ENCODE measurements at regions not wholly inside any gene's neighbourhood (a gene's known extent, or its start where the extent isn't known, plus 50 kb on each side); places are given as distances from the start of the nearest gene placed in this dataset.

GRCh38 chr22:34800260-34800980 lies 265.5 kb upstream of the ISX start (continued):
- TF ChIP-seq, protein P1, sequence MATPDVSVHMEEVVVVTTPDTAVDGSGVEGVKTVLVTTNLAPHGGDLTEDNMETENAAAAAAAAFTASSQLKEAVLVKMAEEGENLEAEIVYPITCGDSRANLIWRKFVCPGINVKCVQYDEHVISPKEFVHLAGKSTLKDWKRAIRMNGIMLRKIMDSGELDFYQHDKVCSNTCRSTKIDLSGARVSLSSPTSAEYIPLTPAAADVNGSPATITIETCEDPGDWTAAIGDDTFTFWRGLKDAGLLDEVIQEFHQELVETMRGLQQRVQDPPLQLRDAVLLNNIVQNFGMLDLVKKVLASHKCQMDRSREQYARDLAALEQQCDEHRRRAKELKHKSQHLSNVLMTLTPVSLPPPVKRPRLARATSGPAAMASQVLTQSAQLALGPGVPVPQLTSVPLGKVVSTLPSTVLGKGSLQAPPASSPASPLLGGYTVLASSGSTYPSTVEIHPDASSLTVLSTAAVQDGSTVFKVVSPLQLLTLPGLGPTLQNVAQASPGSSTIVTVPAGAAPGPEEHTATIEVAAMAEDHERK (CRISPR knock-in tag; IDR thresholded peaks at IDR 0.05; ENCODE audit: low read depth), result no peak

- no peak for ATAC-seq
- POLR2A ChIA-PET, result no interaction called here
- Histone ChIP-seq H3K4me2 (ENCODE audit: low read depth, low read length) (no peak overlapping the region), H3K9ac (ENCODE audit: insufficient read depth, low read depth, low read length) (no peak overlapping the region), H3K27ac (ENCODE audit: extremely low read length, insufficient read depth, low read length) (no peak overlapping the region), H3K4me3 (replicated peaks in 1 of 3; ENCODE audit: insufficient read depth in 1 of 3, low read depth in 2 of 3, low read length in 3 of 3) (no peak overlapping the region), H4K20me1 (ENCODE audit: insufficient read depth, low read length) (no peaks in the 10 kb centered on the region), H3K79me2 (ENCODE audit: insufficient read depth, low read length) (no peaks in the 10 kb centered on the region), H3K4me1 (ENCODE audit: insufficient read depth, low read length) (no peaks in the 10 kb centered on the region), H3K36me3 (replicated peaks in 1 of 2; ENCODE audit: control insufficient read depth in 1 of 2, insufficient read depth in 2 of 2, low read length in 2 of 2) (no peaks in the 10 kb centered on the region), H3K9me3 (ENCODE audit: low read length) (no peaks in the 10 kb centered on the region), H2AFZ (ENCODE audit: low read length) (no peak overlapping the region), H3K27me3 (ENCODE audit: control insufficient read depth in 1 of 2, insufficient read depth in 2 of 2, low read length in 2 of 2) (peaks cover 1 to 20% of the 10 kb centered on the region in 2 experiments; a peak in 2 of 5 replicates)
- CTCF ChIA-PET (ENCODE audit: low intra/inter-chr PET ratio, low total read pairs), result no interaction called here
- no peak for FAIRE-seq
- in situ Hi-C loops (cut with HindIII; ENCODE audit: extremely low pct_ligation_motif_present, low pct_unique_long_range_greater_than_20kb) (loop anchor here (10.0 to 25.0 kb wide), 2 partner anchors 64 to 89 kb away; no protein-coding TSS in a partner anchor), intact Hi-C loops (cut with micrococcal nuclease; ENCODE audit: unreplicated experiment) (no loop called here)
- no TSS peak for BruUV-seq (replicated peaks)
- WGBS (ENCODE audit: low lambda C conversion rate), result 10% methylated on average over 10 of the region's 11 CpGs
- DNase-seq (ENCODE audit: low spot score), result no peak
- TF ChIP-seq CREB3 (CRISPR knock-in tag; IDR thresholded peaks at IDR 0.05) (no peak), SUZ12 (IDR thresholded peaks at IDR 0.05; ENCODE audit: low read depth, low read length) (no peak), KLF15 (CRISPR knock-in tag; IDR thresholded peaks at IDR 0.05; ENCODE audit: borderline replicate concordance) (no peak), ZNF615 (CRISPR knock-in tag; IDR thresholded peaks at IDR 0.05; ENCODE audit: borderline replicate concordance) (no peak), NFATC3 (CRISPR knock-in tag; IDR thresholded peaks at IDR 0.05) (no peak)
- TF ChIP-seq, protein P2, sequence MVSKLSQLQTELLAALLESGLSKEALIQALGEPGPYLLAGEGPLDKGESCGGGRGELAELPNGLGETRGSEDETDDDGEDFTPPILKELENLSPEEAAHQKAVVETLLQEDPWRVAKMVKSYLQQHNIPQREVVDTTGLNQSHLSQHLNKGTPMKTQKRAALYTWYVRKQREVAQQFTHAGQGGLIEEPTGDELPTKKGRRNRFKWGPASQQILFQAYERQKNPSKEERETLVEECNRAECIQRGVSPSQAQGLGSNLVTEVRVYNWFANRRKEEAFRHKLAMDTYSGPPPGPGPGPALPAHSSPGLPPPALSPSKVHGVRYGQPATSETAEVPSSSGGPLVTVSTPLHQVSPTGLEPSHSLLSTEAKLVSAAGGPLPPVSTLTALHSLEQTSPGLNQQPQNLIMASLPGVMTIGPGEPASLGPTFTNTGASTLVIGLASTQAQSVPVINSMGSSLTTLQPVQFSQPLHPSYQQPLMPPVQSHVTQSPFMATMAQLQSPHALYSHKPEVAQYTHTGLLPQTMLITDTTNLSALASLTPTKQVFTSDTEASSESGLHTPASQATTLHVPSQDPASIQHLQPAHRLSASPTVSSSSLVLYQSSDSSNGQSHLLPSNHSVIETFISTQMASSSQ (IDR thresholded peaks at IDR 0.05; ENCODE audit: low read depth), result no peak
- TF ChIP-seq, protein P2 (CRISPR knock-in tag; IDR thresholded peaks at IDR 0.05; ENCODE audit: borderline replicate concordance), result no peak
- TF ChIP-seq, protein P3, sequence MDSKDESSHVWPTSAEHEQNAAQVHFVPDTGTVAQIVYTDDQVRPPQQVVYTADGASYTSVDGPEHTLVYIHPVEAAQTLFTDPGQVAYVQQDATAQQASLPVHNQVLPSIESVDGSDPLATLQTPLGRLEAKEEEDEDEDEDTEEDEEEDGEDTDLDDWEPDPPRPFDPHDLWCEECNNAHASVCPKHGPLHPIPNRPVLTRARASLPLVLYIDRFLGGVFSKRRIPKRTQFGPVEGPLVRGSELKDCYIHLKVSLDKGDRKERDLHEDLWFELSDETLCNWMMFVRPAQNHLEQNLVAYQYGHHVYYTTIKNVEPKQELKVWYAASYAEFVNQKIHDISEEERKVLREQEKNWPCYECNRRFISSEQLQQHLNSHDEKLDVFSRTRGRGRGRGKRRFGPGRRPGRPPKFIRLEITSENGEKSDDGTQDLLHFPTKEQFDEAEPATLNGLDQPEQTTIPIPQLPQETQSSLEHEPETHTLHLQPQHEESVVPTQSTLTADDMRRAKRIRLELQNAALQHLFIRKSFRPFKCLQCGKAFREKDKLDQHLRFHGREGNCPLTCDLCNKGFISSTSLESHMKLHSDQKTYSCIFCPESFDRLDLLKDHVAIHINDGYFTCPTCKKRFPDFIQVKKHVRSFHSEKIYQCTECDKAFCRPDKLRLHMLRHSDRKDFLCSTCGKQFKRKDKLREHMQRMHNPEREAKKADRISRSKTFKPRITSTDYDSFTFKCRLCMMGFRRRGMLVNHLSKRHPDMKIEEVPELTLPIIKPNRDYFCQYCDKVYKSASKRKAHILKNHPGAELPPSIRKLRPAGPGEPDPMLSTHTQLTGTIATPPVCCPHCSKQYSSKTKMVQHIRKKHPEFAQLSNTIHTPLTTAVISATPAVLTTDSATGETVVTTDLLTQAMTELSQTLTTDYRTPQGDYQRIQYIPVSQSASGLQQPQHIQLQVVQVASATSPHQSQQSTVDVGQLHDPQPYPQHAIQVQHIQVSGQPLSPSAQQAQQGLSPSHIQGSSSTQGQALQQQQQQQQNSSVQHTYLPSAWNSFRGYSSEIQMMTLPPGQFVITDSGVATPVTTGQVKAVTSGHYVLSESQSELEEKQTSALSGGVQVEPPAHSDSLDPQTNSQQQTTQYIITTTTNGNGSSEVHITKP (CRISPR knock-in tag; IDR thresholded peaks at IDR 0.05; ENCODE audit: low read depth), result no peak
Observed at GRCh38 chr22:34801221-34801620, 264.7 kb upstream of the ISX start.

Data from HepG2 (cell line).